ENCODE measurements at regions not wholly inside any gene's neighbourhood (a gene's known extent, or its start where the extent isn't known, plus 50 kb on each side); places are given as distances from the start of the nearest gene placed in this dataset.

DNA sequence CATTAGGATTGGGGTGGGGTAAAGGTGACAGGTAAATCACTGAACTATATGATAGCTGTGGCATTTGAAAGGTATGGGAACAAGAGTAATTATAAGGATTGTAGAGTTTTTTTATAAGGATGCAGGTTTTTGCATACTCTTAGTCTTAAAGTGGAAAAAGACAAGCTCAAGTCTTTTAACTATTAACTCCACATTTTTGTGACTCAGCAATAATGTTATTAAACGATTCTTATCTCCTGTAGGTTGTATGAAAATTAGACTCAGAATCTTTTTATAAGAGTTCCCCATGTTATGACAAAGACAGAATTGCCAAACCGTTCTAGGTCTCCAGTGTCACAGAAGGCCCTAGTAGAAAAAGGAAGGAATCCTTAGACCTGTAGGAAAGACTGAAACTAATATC, 49.9 kb upstream of the TTLL7 start:
- Histone ChIP-seq H3K9ac (ENCODE audit: low read length) (no peak overlapping the region), H3K36me3 (ENCODE audit: low read depth, low read length) (no peaks in the 10 kb centered on the region), H3K27me3 (ENCODE audit: low read length) (no peaks in the 10 kb centered on the region), H3K4me2 (ENCODE audit: low read length) (no peak overlapping the region), H3K79me2 (ENCODE audit: low read length) (no peaks in the 10 kb centered on the region), H3K9me3 (ENCODE audit: low read length) (no peaks in the 10 kb centered on the region), H3K27ac (ENCODE audit: low read length) (no peak overlapping the region), H4K20me1 (ENCODE audit: low read length) (no peaks in the 10 kb centered on the region), H3F3A (ENCODE audit: low read length, unreplicated experiment) (no peaks in the 10 kb centered on the region), H3K4me1 (ENCODE audit: insufficient read depth, low read length) (no peaks in the 10 kb centered on the region), H3K4me3 (ENCODE audit: low read length) (no peak overlapping the region), H3K9me2 (replicated peaks; ENCODE audit: low read length) (no peaks in the 10 kb centered on the region), H2AFZ (ENCODE audit: low read length) (0 out of 2 replicates have a peak overlapping the region, but pooled peaks have one; percentile 16)
- ATAC-seq (no peak), DNase-seq (no peak)
- ChIA-PET POLR2A (ENCODE audit: unreplicated experiment) (no interaction called here), CTCF (no interaction called here)
- TF ChIP-seq EZH2phosphoT487 (IDR thresholded peaks at IDR 0.05; ENCODE audit: borderline replicate concordance, low read length): no peak
- TF ChIP-seq, protein P1, sequence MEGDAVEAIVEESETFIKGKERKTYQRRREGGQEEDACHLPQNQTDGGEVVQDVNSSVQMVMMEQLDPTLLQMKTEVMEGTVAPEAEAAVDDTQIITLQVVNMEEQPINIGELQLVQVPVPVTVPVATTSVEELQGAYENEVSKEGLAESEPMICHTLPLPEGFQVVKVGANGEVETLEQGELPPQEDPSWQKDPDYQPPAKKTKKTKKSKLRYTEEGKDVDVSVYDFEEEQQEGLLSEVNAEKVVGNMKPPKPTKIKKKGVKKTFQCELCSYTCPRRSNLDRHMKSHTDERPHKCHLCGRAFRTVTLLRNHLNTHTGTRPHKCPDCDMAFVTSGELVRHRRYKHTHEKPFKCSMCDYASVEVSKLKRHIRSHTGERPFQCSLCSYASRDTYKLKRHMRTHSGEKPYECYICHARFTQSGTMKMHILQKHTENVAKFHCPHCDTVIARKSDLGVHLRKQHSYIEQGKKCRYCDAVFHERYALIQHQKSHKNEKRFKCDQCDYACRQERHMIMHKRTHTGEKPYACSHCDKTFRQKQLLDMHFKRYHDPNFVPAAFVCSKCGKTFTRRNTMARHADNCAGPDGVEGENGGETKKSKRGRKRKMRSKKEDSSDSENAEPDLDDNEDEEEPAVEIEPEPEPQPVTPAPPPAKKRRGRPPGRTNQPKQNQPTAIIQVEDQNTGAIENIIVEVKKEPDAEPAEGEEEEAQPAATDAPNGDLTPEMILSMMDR (conservative IDR thresholded peaks at IDR 0.05; ENCODE audit: low read depth, low read length): no peak
- TF ChIP-seq EZH2 (IDR thresholded peaks at IDR 0.05; ENCODE audit: low read length, unreplicated experiment): no peak
- intact Hi-C loops (cut with micrococcal nuclease): no loop called here
- no TSS peak for BruUV-seq (replicated peaks)
